GM12874 (cell line): ENCODE measurements at regions not wholly inside any gene's neighbourhood (a gene's known extent, or its start where the extent isn't known, plus 50 kb on each side); places are given as distances from the start of the nearest gene placed in this dataset.

Experiments
- TF ChIP-seq, protein P1 (sequence below): IDR thresholded peaks from 2 replicates; pipeline ENCODE4 v1.5.1; 2011; ENCODE audit warnings: low read depth, mild to moderate bottlenecking, control low read depth, low read length, moderate library complexity; ENCODE audit not compliant: insufficient read depth

DNA sequence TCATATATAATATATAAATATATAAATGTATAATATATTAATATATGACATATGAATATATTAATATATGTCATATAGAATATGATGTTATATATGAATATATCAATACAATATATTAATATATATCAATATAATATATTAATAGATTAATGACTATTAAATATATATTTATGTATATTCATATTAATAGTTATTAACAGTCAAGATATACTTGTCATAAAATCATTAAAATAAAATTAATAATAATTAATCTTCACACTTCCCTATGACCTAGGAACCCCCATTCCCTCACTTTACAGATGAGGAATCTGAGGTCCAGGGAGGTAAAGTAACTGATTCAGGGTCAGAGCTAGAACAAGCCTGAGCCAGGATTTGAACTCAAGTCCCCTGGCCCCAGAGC lies 70.6 kb upstream of the SLC6A11 start:
- TF ChIP-seq, protein P1, sequence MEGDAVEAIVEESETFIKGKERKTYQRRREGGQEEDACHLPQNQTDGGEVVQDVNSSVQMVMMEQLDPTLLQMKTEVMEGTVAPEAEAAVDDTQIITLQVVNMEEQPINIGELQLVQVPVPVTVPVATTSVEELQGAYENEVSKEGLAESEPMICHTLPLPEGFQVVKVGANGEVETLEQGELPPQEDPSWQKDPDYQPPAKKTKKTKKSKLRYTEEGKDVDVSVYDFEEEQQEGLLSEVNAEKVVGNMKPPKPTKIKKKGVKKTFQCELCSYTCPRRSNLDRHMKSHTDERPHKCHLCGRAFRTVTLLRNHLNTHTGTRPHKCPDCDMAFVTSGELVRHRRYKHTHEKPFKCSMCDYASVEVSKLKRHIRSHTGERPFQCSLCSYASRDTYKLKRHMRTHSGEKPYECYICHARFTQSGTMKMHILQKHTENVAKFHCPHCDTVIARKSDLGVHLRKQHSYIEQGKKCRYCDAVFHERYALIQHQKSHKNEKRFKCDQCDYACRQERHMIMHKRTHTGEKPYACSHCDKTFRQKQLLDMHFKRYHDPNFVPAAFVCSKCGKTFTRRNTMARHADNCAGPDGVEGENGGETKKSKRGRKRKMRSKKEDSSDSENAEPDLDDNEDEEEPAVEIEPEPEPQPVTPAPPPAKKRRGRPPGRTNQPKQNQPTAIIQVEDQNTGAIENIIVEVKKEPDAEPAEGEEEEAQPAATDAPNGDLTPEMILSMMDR: no peak

DNA sequence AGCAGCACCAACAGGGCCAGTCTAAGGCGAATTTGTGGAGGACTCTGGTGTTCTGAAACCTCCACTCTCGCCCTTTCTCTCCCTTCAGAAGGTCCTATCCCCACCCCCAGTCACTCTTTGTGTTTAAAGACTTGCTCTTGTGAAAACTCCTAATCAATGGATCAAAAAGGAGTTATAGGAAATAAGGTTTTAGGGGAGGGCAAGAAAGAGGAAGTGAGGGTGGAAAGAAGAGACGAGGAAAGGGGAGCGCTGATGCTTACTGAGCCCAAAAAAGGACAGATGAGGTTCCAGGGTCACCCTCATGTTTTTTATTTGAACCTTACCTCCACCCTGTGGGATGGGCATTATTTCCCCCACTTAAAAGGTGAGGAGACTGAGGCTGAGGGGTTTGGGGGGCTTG lies 70.0 kb upstream of the SLC6A11 start:
- TF ChIP-seq, protein P1: no peak

DNA sequence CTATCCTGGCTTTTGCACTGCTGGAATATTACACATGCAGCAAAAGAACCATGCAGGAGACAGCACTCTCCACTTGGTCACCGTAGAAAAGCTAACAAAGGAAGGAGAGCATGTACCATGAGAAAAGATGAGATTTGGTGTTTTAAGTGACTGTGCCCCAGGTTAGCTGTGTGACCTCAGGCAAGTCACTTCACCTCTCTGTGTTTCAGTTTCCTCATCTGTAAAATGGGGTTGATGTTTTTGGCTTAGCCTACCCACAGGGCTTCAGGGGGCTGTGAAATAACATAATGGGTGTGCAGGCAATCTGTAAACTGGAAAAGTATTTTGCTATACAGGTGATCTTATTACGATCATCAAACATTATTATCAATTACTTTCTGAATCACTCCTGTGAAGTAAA lies 69.3 kb upstream of the SLC6A11 start:
- TF ChIP-seq, protein P1: no peak

DNA sequence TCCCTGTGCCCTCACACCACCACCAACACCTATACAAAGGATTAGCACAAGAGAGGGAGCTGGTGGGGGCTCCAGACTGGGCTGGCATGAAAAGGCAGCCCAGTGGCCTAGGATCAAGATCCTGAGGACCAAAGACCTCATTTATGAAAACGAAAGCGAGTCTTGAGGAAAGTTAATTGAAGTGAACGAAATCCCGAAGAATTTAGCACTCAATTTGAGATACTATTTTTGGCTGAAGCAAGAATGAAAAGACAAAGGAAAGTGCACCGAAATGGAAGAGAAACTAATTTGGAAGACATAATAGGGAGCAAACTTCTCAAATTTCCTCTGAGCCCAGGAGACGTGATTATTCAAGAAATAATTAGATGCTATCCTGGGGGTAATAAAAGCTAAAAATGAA lies 68.7 kb upstream of the SLC6A11 start:
- TF ChIP-seq, protein P1: no peak

DNA sequence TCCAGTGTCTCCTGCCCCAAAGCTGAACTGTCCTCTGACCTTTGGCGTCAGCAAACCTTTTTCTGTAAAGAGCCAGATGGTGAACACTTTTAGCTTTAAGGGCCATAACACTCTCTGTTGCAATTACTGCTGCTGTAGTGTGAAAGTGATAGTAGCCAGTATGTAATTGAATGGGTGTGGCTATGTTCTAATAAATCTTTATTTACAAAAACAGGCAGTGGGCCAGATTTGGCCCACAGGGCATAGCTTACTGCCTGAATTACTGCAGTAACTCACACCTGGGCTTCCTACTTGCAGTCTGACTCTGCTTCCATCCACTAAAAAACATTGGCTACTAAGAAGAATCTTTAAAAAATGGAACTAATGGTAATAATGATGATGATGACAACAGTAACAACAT lies 68.0 kb upstream of the SLC6A11 start:
- TF ChIP-seq, protein P1: no peak

DNA sequence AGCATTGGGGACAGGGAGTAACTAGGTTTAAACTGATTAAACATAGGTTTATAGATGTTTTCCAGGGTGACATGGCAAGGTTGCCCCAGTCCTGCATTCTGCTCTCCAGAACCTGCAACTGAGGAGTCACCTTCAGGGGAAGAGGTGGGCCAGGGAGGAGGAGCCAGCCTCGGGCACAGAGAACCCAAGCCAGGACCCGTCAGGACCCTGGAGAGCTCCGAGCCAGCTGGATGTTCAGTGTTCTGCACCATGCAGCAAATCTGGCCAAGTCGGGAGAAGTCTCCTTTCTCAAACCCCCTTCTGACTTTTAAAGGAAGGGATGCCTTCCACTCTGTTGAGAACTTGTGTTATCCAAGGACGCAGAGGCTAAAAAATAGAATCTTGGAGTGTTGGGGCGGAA lies 62.1 kb upstream of the SLC6A11 start:
- TF ChIP-seq, protein P1: no peak

DNA sequence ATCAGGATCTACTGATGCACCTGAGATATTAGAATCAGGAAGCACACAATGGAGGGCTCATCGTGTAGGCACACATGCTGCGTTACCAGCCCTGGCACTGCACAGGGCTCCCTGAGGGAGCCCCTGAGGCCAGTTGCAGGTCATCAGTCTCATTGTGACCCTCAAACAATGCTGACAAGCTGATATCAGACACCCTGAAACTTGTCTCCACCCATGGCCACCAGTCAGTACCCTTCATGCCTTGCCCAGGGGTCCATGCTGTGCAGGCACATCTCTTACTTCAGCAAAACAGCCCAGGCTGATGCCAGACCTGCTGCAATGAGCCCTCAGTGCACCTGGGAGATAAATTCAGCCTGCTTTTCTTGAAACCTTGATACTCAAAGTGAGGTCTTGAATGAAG lies 59.5 kb upstream of the SLC6A11 start:
- TF ChIP-seq, protein P1: no peak
